H1 (cell line): ENCODE measurements at regions not wholly inside any gene's neighbourhood (a gene's known extent, or its start where the extent isn't known, plus 50 kb on each side); places are given as distances from the start of the nearest gene placed in this dataset.

ENCODE experiments used
- CTCF ChIA-PET: fragments of 300-600 bp; sonication (Branson Sonifier 250); formaldehyde crosslinking; loops from one replicate; lab custom pipeline; 2021; ENCODE audit not compliant: partially characterized antibody; lab: Charles Lee
- POLR2A ChIA-PET: fragments of 300-600 bp; sonication (Branson Sonifier 250); formaldehyde crosslinking; loops from one replicate; lab custom pipeline; 2021; ENCODE audit warnings: inconsistent platforms; ENCODE audit not compliant: partially characterized antibody; lab: Charles Lee
- DNase-seq, 2 experiments: peaks; one replicate each; pipeline versions ENCODE4 v3.0.0 to v3.0.0-alpha.2; 2010 to 2022; ENCODE audit warnings: low spot score in 2 of 2, low read depth in 1 of 2, mixed read lengths in 1 of 2
- FAIRE-seq: peaks from 2 replicates; lab custom pipeline; 2011; peaks lifted over from hg19 to GRCh38; lab: Jason Lieb, UNC
- H2AFZ ChIP-seq: 2 replicates; pipeline ENCODE4 v1.8.1; 2012; ENCODE audit warnings: low read length, inconsistent platforms
- H2AK5ac ChIP-seq: 2 replicates; pipeline ENCODE4 v1.6.1; 2013; ENCODE audit warnings: low read depth, low read length
- H2BK120ac ChIP-seq: replicated peaks from 2 replicates; pipeline ENCODE3; 2013; ENCODE audit warnings: low read depth, low read length, inconsistent platforms
- H2BK12ac ChIP-seq: 2 replicates; pipeline ENCODE4 v1.6.1; 2013; ENCODE audit warnings: low read depth, low read length
- H2BK15ac ChIP-seq: 2 replicates; pipeline ENCODE4 v1.6.1; 2013; ENCODE audit warnings: low read length
- H2BK20ac ChIP-seq: 2 replicates; pipeline ENCODE4 v1.6.1; 2013; ENCODE audit warnings: low read length
- H2BK5ac ChIP-seq: 2 replicates; pipeline ENCODE4 v1.6.1; 2013; ENCODE audit warnings: low read depth, low read length
- H3K14ac ChIP-seq: 2 replicates; pipeline ENCODE4 v1.6.1; 2013; ENCODE audit warnings: inconsistent platforms; ENCODE audit not compliant: insufficient read length
- H3K18ac ChIP-seq: 2 replicates; pipeline ENCODE4 v1.6.1; 2013; ENCODE audit warnings: low read length; ENCODE audit errors: extremely low read depth
- H3K23ac ChIP-seq: 2 replicates; pipeline ENCODE4 v1.6.1; 2013; ENCODE audit warnings: inconsistent platforms; ENCODE audit not compliant: insufficient read length
- H3K23me2 ChIP-seq: 2 replicates; pipeline ENCODE4 v1.6.1; 2013; ENCODE audit warnings: low read depth, low read length
- H3K27ac ChIP-seq: 2 replicates; pipeline ENCODE4 v1.6.1; 2011; ENCODE audit warnings: low read depth, low read length, inconsistent platforms
- H3K27me3 ChIP-seq, 4 experiments: replicated peaks in 1 of 4; 1 replicate in 1 of 4; 2 replicates in 3 of 4; pipeline versions ENCODE4 v1.6.1 to v1.8.1; 2011 to 2013; ENCODE audit warnings: low read length in 3 of 4, mild to moderate bottlenecking in 3 of 4, inconsistent platforms in 2 of 4, mixed read lengths in 2 of 4, moderate library complexity in 1 of 4; ENCODE audit not compliant: control insufficient read depth in 3 of 4, insufficient read depth in 3 of 4; ENCODE audit errors: extremely low read depth in 1 of 4
- H3K36me3 ChIP-seq, 4 experiments: 2 replicates each; pipeline versions ENCODE4 v1.6.1 to v1.8.1; 2011 to 2013; ENCODE audit warnings: mild to moderate bottlenecking in 4 of 4, low read length in 3 of 4, moderate library complexity in 2 of 4, control low read depth in 1 of 4, inconsistent platforms in 1 of 4; ENCODE audit not compliant: insufficient read depth in 4 of 4, control insufficient read depth in 2 of 4
- H3K4ac ChIP-seq: replicated peaks from 2 replicates; pipeline ENCODE3; 2013; ENCODE audit warnings: low read length, low read depth, mixed read lengths, inconsistent platforms; ENCODE audit not compliant: insufficient read length
- H3K4me1 ChIP-seq, 4 experiments: replicated peaks in 1 of 4; 1 replicate in 1 of 4; 2 replicates in 3 of 4; pipeline versions ENCODE4 v1.6.1 to v1.8.1; 2011 to 2013; ENCODE audit warnings: low read length in 3 of 4, inconsistent platforms in 2 of 4, mixed read lengths in 1 of 4; ENCODE audit not compliant: insufficient read depth in 4 of 4, control insufficient read depth in 3 of 4
- H3K4me2 ChIP-seq, 2 experiments: 2 replicates each; pipeline versions ENCODE4 v1.6.1 to v1.8.1; 2011 to 2013; ENCODE audit warnings: low read depth in 2 of 2, low read length in 2 of 2, control low read depth in 1 of 2, inconsistent platforms in 1 of 2, mild to moderate bottlenecking in 1 of 2; ENCODE audit not compliant: insufficient read depth in 1 of 2
- H3K4me3 ChIP-seq, 4 experiments: fragments of 200-600, 300-600 bp in 1 of 4; sonication (generic), shearing (Covaris generic), sonication (Bioruptor Twin) in 1 of 4; 2 replicates each; pipeline versions ENCODE4 v1.5.1 to v1.8.1; 2011 to 2016; ENCODE audit warnings: low read length in 4 of 4, low read depth in 3 of 4, control low read depth in 2 of 4, inconsistent platforms in 2 of 4, mild to moderate bottlenecking in 2 of 4, mixed read lengths in 1 of 4, moderate library complexity in 1 of 4; ENCODE audit not compliant: insufficient read depth in 2 of 4; ENCODE audit errors: extremely low read depth in 1 of 4
- H3K56ac ChIP-seq: replicated peaks from 2 replicates; pipeline ENCODE3; 2013; ENCODE audit warnings: low read depth, mild to moderate bottlenecking, mixed read lengths, low read length, inconsistent platforms; ENCODE audit not compliant: insufficient read length
- H3K79me1 ChIP-seq: 2 replicates; pipeline ENCODE4 v1.6.1; 2013; ENCODE audit warnings: low read depth, low read length, control low read depth
- H3K79me2 ChIP-seq, 2 experiments: 2 replicates each; pipeline versions ENCODE4 v1.6.1 to v1.8.1; 2012 to 2013; ENCODE audit warnings: low read length in 2 of 2, mild to moderate bottlenecking in 2 of 2, inconsistent platforms in 1 of 2; ENCODE audit not compliant: insufficient read depth in 2 of 2, control insufficient read depth in 1 of 2
- H3K9ac ChIP-seq, 4 experiments: replicated peaks in 1 of 4; 1 replicate in 1 of 4; 2 replicates in 3 of 4; pipeline versions ENCODE4 v1.6.1 to v1.8.1; 2011 to 2013; ENCODE audit warnings: low read depth in 3 of 4, low read length in 3 of 4, control low read depth in 2 of 4, mild to moderate bottlenecking in 2 of 4, moderate library complexity in 2 of 4, inconsistent platforms in 1 of 4; ENCODE audit errors: extremely low read depth in 1 of 4
- H3K9me3 ChIP-seq, 2 experiments: 2 replicates each; pipeline versions ENCODE4 v1.6.1 to v1.8.1; 2012 to 2013; ENCODE audit warnings: mild to moderate bottlenecking in 2 of 2, moderate library complexity in 2 of 2, control low read depth in 1 of 2, inconsistent platforms in 1 of 2, low read depth in 1 of 2, low read length in 1 of 2, mixed read lengths in 1 of 2; ENCODE audit not compliant: insufficient read depth in 2 of 2
- H4K20me1 ChIP-seq, 2 experiments: replicated peaks in 1 of 2; 2 replicates each; pipeline versions ENCODE3 to v1.8.1; 2011 to 2013; ENCODE audit warnings: inconsistent platforms in 2 of 2, low read length in 2 of 2, mild to moderate bottlenecking in 1 of 2; ENCODE audit not compliant: insufficient read depth in 2 of 2, control insufficient read depth in 1 of 2
- H4K5ac ChIP-seq: 2 replicates; pipeline ENCODE4 v1.6.1; 2013; ENCODE audit warnings: low read length, low read depth, mixed read lengths, inconsistent platforms; ENCODE audit not compliant: insufficient read length
- H4K8ac ChIP-seq: 2 replicates; pipeline ENCODE4 v1.8.0; 2013; ENCODE audit warnings: mild to moderate bottlenecking, moderate library complexity, low read length, inconsistent platforms; ENCODE audit not compliant: insufficient read depth; ENCODE audit errors: extremely low read depth
- H4K91ac ChIP-seq: replicated peaks from 2 replicates; pipeline ENCODE3; 2013; ENCODE audit warnings: low read length, mixed read lengths, inconsistent platforms; ENCODE audit not compliant: insufficient read length
- CEBPB ChIP-seq: IDR thresholded peaks from 2 replicates; pipeline ENCODE4 v1.6.1; 2012; ENCODE audit warnings: low read depth, low read length
- CREB1 ChIP-seq: IDR thresholded peaks from 2 replicates; pipeline ENCODE4 v1.6.1; 2012; ENCODE audit warnings: inconsistent platforms
- RAD21 ChIP-seq, 2 experiments: IDR thresholded peaks in 1 of 2; conservative IDR thresholded peaks in 1 of 2; 2 replicates each; pipeline ENCODE4 v1.6.1; 2011; ENCODE audit warnings: low read depth in 2 of 2, low read length in 2 of 2, improper control_type of control experiment in 1 of 2, inconsistent platforms in 1 of 2, mild to moderate bottlenecking in 1 of 2, moderate library complexity in 1 of 2
- RXRA ChIP-seq: IDR thresholded peaks from 2 replicates; pipeline ENCODE4 v1.6.1; 2011; ENCODE audit warnings: low read depth, mild to moderate bottlenecking, low read length, moderate library complexity; ENCODE audit not compliant: insufficient read depth
- WGBS, 2 experiments: shearing (Covaris generic) in 1 of 2; methylation state at CpG; one replicate each; pipeline versions ENCODE4 v1.1.6 to v1.1.7; 2013 to 2015; ENCODE audit warnings: low lambda C conversion rate in 2 of 2, mixed read lengths in 2 of 2, inconsistent platforms in 1 of 2, low coverage in 1 of 2, missing lambda C conversion rate in 1 of 2; ENCODE audit not compliant: insufficient replicate concordance in 2 of 2, insufficient coverage in 1 of 2, insufficient read length in 1 of 2; ENCODE audit errors: extremely low coverage in 1 of 2, missing lambda C conversion rate in 1 of 2; 5-methylcytosine and 5-hydroxymethylcytosine counted together

- peaks cover 4 to 7% of the 10 kb centered on the region in 2 experiments for H3K9me3 ChIP-seq
- no peaks in the 10 kb centered on the region for H3K79me2 ChIP-seq
- no peak overlapping the region for H3K4ac ChIP-seq
- WGBS, 2 experiments, result 79% methylated on average over 2 of the region's 2 CpGs; no CpG with 5 or more reads in 1 of the 2 experiments
- H4K20me1 ChIP-seq, result no peaks in the 10 kb centered on the region
- no peak overlapping the region for H3K18ac ChIP-seq
- H2BK15ac ChIP-seq, result no peak overlapping the region
- no peaks in the 10 kb centered on the region for H3K36me3 ChIP-seq
- POLR2A ChIA-PET, result no interaction called here
- no peaks in the 10 kb centered on the region for H3K79me1 ChIP-seq
- no peak overlapping the region for H3K14ac ChIP-seq
- H2BK120ac ChIP-seq, result no peak overlapping the region
- no peak overlapping the region for H2BK12ac ChIP-seq
- H3K4me1 ChIP-seq, result no peaks in the 10 kb centered on the region
- no peak overlapping the region for H2BK20ac ChIP-seq
- FAIRE-seq (no peak), DNase-seq (no peak)
- H3K4me2 ChIP-seq, result no peak overlapping the region
- H3K4me3 ChIP-seq, result no peak overlapping the region
- H2AFZ ChIP-seq, result no peak overlapping the region
- no peaks in the 10 kb centered on the region for H3K27me3 ChIP-seq
- no peak overlapping the region for H2BK5ac ChIP-seq
- TF ChIP-seq RAD21 (IDR thresholded peaks at IDR 0.05 in 1 of 2, conservative IDR thresholded peaks at IDR 0.05 in 1 of 2; ENCODE audit: low read depth in 2 of 2, low read length in 2 of 2) (no peak), CREB1 (no peak), RXRA (no peak), CEBPB (no peak)
- no peak overlapping the region for H4K5ac ChIP-seq
- no peak overlapping the region for H4K8ac ChIP-seq
- no peak overlapping the region for H3K9ac ChIP-seq
- H3K23me2 ChIP-seq, result no peaks in the 10 kb centered on the region; the same call in 1 of the 2 replicates
- H3K27ac ChIP-seq, result no peak overlapping the region
- H4K91ac ChIP-seq, result no peak overlapping the region
- CTCF ChIA-PET, result no interaction called here
- no peak overlapping the region for H3K23ac ChIP-seq
- no peak overlapping the region for H3K56ac ChIP-seq
- H2AK5ac ChIP-seq, result no peak overlapping the region
Measured at GRCh38 chr11:42958635-42959034, 353.2 kb upstream of the API5 start.
